ENCODE measurements at regions not wholly inside any gene's neighbourhood (a gene's known extent, or its start where the extent isn't known, plus 50 kb on each side); places are given as distances from the start of the nearest gene placed in this dataset.

- Histone ChIP-seq H3K27me3 (no peaks in the 10 kb centered on the region), H3K4me3 (no peak overlapping the region), H3K36me3 (no peaks in the 10 kb centered on the region), H3K27ac (no peak overlapping the region), H3K9me3 (no peaks in the 10 kb centered on the region), H3K4me1 (no peaks in the 10 kb centered on the region)
- no peak for DNase-seq (ENCODE audit: low spot score in 2 of 2)
- no peak for TF ChIP-seq POLR2A (IDR thresholded peaks at IDR 0.05)
- TF ChIP-seq CTCF (IDR thresholded peaks at IDR 0.05) = no peak
- no peak for TF ChIP-seq POLR2AphosphoS5 (IDR thresholded peaks at IDR 0.05)
- no peak for TF ChIP-seq EP300 (IDR thresholded peaks at IDR 0.05)
Measured at GRCh38 chr3:83302091-83302490, 1540.6 kb upstream of the GBE1 start.

DNA sequence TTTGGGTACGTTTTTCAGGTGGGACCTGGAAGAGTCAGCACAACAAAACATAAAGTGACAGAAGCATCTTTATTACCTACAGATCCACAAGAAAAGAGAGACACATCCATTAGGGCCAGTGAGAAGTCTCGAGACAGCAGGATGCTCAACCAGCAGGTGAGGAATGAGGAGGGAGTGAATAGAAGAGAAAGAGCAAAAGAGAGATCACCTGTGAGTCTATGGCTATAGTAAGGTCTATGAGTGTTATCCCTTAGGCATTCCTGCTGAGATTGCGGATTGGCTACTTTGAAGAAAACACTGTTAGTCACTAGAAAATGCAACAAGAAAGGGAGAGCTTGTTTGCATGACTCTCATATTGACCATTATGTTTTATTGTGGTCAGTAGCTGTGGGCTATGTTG is 1556.2 kb upstream of the GBE1 start:
- 81% methylated on average over 3 of the region's 3 CpGs for WGBS

DNA sequence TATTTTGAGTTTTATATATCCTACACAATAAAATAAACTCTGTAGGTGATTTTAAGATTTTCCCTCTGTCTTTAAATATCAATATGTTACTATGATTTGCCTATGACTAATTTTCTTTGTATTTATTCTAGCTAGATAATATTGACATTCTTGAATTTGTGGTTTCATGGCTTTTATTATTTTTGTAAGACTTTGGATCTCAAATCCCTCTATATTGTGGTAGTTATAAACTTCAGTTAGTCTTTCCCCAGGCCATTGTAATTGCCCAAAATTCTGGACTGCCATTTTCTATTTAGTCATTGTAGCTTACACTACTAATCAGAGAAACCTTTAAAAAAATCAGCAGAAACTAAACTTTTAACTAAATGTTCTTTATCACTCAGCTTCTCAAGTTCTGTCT is 1559.3 kb upstream of the GBE1 start:
- Histone ChIP-seq H3K36me3 (no peaks in the 10 kb centered on the region), H3K4me3 (no peak overlapping the region), H3K27me3 (no peaks in the 10 kb centered on the region), H3K4me1 (no peaks in the 10 kb centered on the region), H3K27ac (no peak overlapping the region), H3K9me3 (no peaks in the 10 kb centered on the region)
- TF ChIP-seq POLR2AphosphoS5 (IDR thresholded peaks at IDR 0.05) = no peak
- no peak for TF ChIP-seq CTCF (IDR thresholded peaks at IDR 0.05)
- no peak for TF ChIP-seq POLR2A (IDR thresholded peaks at IDR 0.05)
- no peak for TF ChIP-seq EP300 (IDR thresholded peaks at IDR 0.05)
- no peak for DNase-seq (ENCODE audit: low spot score in 2 of 2)

More for the DNA sequence above, 1556.2 kb upstream of the GBE1 start:
- Histone ChIP-seq H3K9me3 (no peaks in the 10 kb centered on the region), H3K36me3 (no peaks in the 10 kb centered on the region), H3K4me3 (no peak overlapping the region), H3K27ac (no peak overlapping the region), H3K4me1 (no peaks in the 10 kb centered on the region), H3K27me3 (no peaks in the 10 kb centered on the region)
- DNase-seq (ENCODE audit: low spot score in 2 of 2) = no peak
- TF ChIP-seq POLR2AphosphoS5 (IDR thresholded peaks at IDR 0.05) = no peak
- no peak for TF ChIP-seq CTCF (IDR thresholded peaks at IDR 0.05)
- no peak for TF ChIP-seq EP300 (IDR thresholded peaks at IDR 0.05)
- TF ChIP-seq POLR2A (IDR thresholded peaks at IDR 0.05) = no peak

DNA sequence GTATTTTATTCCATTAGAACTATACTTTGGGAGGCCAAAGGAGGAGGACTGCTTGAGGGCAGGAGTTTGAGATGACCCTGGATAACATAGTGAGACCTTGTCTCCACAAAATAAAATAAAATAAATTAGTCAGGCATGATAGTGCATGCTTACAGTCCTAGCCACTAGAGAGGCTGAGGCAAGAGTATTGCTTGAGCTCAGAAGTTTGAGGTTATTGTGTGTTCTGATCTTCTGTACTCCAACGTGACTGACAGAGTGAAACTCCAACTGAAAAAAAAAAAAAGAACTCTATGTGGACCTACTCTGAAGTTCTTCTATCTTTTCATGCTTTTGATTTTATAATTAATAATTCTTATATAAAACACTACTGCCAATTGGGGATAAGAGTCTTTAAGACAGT is 1560.0 kb upstream of the GBE1 start:
- TF ChIP-seq POLR2AphosphoS5 (IDR thresholded peaks at IDR 0.05) (no peak), EP300 (IDR thresholded peaks at IDR 0.05) (no peak), POLR2A (IDR thresholded peaks at IDR 0.05) (no peak), CTCF (IDR thresholded peaks at IDR 0.05) (no peak)
- Histone ChIP-seq H3K27me3 (no peaks in the 10 kb centered on the region), H3K9me3 (no peaks in the 10 kb centered on the region), H3K27ac (no peak overlapping the region), H3K36me3 (no peaks in the 10 kb centered on the region), H3K4me3 (no peak overlapping the region), H3K4me1 (no peaks in the 10 kb centered on the region)
- 66% methylated on average over 1 of the region's 1 CpG for WGBS
- DNase-seq (ENCODE audit: low spot score in 2 of 2) = no peak

GRCh38 chr3:83321891-83322290 is 1560.4 kb upstream of the GBE1 start:
- no peak for TF ChIP-seq EP300 (IDR thresholded peaks at IDR 0.05)
- TF ChIP-seq POLR2A (IDR thresholded peaks at IDR 0.05) = no peak
- no peak for TF ChIP-seq CTCF (IDR thresholded peaks at IDR 0.05)
- no peak for TF ChIP-seq POLR2AphosphoS5 (IDR thresholded peaks at IDR 0.05)
- DNase-seq (ENCODE audit: low spot score in 2 of 2) = no peak
- Histone ChIP-seq H3K27me3 (no peaks in the 10 kb centered on the region), H3K27ac (no peak overlapping the region), H3K4me3 (no peak overlapping the region), H3K36me3 (no peaks in the 10 kb centered on the region), H3K9me3 (no peaks in the 10 kb centered on the region), H3K4me1 (no peaks in the 10 kb centered on the region)
- 58% methylated on average over 1 of the region's 1 CpG for WGBS

All from suprapubic skin (tissue), 4 donors.